ENCODE measurements at regions not wholly inside any gene's neighbourhood (a gene's known extent, or its start where the extent isn't known, plus 50 kb on each side); places are given as distances from the start of the nearest gene placed in this dataset.
"Not testable (repeated sequence)": the region's sequence is repeated elsewhere in the genome, so short reads cannot be mapped to it uniquely, and the experiment has no call there.

GRCh38 chr2:176826984-176827668, 385.5 kb upstream of the HNRNPA3 start:
- DNase-seq, result no peak

- no peak for DNase-seq
These were observed 382.2 kb upstream of the HNRNPA3 start for GRCh38 chr2:176830362-176830761.

- no peak for DNase-seq
These were observed 380.5 kb upstream of the HNRNPA3 start for GRCh38 chr2:176832086-176832485.

- no peak for DNase-seq
These were observed 378.9 kb upstream of the HNRNPA3 start for GRCh38 chr2:176833671-176834070.

GRCh38 chr2:176834226-176834625, 378.4 kb upstream of the HNRNPA3 start:
- no peak for DNase-seq

- no peak for DNase-seq
These were observed 369.4 kb upstream of the HNRNPA3 start for GRCh38 chr2:176843208-176843607.

- DNase-seq, result no peak
These were observed 368.1 kb upstream of the HNRNPA3 start for GRCh38 chr2:176844461-176844860.

GRCh38 chr2:176845718-176846117, 366.9 kb upstream of the HNRNPA3 start:
- no peak for DNase-seq

GRCh38 chr2:176847575-176847974, 365.0 kb upstream of the HNRNPA3 start:
- no peak for DNase-seq

GRCh38 chr2:176848844-176849243, 363.8 kb upstream of the HNRNPA3 start:
- DNase-seq, result no peak

- no peak for DNase-seq
These were observed 361.2 kb upstream of the HNRNPA3 start for GRCh38 chr2:176851200-176851888.

GRCh38 chr2:176851889-176852483, 360.6 kb upstream of the HNRNPA3 start:
- DNase-seq, result no peak

GRCh38 chr2:176852667-176853066, 359.9 kb upstream of the HNRNPA3 start:
- DNase-seq, result no peak

GRCh38 chr2:176854062-176854461, 358.5 kb upstream of the HNRNPA3 start:
- DNase-seq, result no peak

GRCh38 chr2:176854878-176855277, 357.7 kb upstream of the HNRNPA3 start:
- DNase-seq, result no peak

- no peak for DNase-seq
These were observed 355.9 kb upstream of the HNRNPA3 start for GRCh38 chr2:176856683-176857082.

- no peak for DNase-seq
These were observed 347.3 kb upstream of the HNRNPA3 start for GRCh38 chr2:176865336-176865735.

- DNase-seq, result no peak
These were observed 340.2 kb upstream of the HNRNPA3 start for GRCh38 chr2:176872406-176872805.

- DNase-seq, result no peak
These were observed 339.2 kb upstream of the HNRNPA3 start for GRCh38 chr2:176873403-176873802.

- DNase-seq, result no peak
These were observed 336.0 kb upstream of the HNRNPA3 start for GRCh38 chr2:176876493-176877103.

- DNase-seq, result no peak
These were observed 333.1 kb upstream of the HNRNPA3 start for GRCh38 chr2:176879426-176879995.

- not testable (repeated sequence) for DNase-seq
These were observed 330.5 kb upstream of the HNRNPA3 start for GRCh38 chr2:176882045-176882444.

- no peak for DNase-seq
These were observed 327.5 kb upstream of the HNRNPA3 start for GRCh38 chr2:176885001-176885643.

Measured in SHP77 treated with DMSO at 0.1 percent for 48 hours (cell line).